ENCODE measurements at regions not wholly inside any gene's neighbourhood (a gene's known extent, or its start where the extent isn't known, plus 50 kb on each side); places are given as distances from the start of the nearest gene placed in this dataset.
"Not testable (repeated sequence)": the region's sequence is repeated elsewhere in the genome, so short reads cannot be mapped to it uniquely, and the experiment has no call there.

DNA sequence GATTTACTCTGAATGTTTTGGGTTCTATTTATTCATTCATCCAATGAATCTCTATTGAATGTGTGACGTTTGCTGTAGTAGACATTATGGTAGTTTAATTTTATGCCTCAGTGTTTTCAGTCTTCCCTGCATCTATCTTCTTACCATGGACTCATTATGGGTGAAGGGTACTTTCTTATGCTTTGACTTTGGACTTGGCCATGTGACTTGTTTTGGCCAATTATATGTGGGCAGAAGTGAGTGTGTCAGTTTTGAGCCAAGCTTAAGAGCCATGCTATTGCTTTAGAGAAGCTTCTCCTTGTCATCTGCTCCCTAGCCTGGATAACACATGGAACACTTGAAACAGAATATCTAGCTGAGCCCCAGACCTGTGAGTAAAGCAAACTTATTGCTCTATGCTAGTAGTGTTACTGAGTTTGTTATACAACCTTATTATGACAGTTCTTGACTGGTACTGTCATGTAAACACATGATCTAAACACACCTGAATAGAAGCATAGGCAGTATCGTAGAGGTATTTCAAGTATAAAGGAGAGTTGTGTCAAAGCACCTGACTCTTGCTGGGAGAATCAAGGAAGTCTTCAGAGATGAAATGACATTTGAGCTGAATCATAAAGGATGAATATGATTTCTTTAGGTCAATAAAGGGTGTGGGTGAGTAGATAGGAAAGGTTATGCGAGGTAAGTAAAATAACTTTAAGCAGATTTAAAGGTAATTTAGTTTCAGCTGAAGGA is 128.4 kb downstream of the NAA11 start:
- in situ Hi-C loops (cut with HindIII; ENCODE audit: low pct_unique_long_range_greater_than_20kb, low sequenced_read_pairs): no loop called here

DNA sequence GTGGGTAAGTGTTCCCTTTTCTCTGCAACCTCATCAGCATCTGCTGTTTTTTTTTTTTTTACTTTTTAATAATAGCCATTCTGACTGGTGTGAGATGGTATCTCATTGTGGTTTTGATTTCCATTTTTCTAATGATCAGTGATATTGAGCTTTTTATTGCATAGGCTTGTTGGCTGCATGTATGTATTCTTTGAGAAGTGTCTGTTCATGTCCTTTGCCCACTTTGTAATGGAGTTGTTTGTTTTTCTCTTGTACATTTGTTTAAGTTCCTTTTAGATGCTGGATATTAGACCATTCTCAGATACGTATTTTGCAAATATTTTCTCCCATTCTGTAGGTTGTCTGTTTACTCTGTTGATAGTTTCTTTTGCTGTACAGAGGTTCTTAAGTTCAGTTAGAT is 134.6 kb downstream of the NAA11 start:
- DNase-seq (ENCODE audit: low read depth, low spot score); in situ Hi-C loops (cut with HindIII; ENCODE audit: low pct_unique_long_range_greater_than_20kb, low sequenced_read_pairs): not testable (repeated sequence)

More for the DNA sequence above, 128.4 kb downstream of the NAA11 start:
- no peak for DNase-seq (ENCODE audit: low read depth, low spot score)

DNA sequence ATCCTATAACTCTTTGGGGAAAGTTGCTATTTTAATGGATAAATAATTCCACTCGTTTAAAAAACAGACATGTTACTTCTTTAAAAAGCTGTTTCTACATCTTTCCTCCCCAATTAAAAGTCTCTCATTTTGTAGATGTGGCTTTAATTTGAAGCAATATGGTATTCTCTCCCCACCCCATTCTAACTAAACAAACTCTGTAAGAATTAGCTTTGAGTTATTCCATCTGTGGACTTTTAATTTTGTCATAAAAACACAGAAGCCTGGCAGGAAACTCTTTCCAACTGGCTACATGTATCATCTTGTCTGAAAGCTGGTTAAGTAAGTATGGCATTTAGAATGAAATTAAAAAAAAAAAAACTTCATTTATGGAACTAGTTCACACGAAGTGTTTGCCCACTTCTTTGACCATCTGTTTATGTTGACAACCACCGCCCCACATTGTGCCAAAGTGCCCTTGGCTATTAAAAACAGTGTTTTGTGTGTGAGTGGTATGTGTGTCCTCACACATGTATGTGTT is 140.3 kb downstream of the NAA11 start:
- no peak for DNase-seq (ENCODE audit: low read depth, low spot score)

DNA sequence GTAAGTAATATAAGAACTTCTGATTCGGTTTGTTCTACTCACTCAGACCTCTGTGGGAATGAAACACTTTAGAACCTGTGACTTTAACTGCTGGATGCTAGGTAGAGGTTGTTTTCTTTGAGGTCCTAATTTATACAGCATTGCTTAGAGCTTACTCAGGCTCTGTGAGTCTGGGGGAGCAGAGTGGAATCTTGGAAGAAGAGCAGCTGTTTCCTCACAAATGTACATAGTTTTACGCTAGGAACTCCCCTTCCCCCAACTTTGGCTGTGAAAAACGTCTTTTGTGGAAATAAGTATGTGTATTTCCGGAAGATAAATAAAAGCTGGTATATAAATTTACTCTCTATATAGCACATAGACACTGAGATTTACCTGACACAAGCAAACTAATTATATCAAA is 141.4 kb downstream of the NAA11 start:
- no peak for DNase-seq (ENCODE audit: low read depth, low spot score)
- in situ Hi-C loops (cut with HindIII; ENCODE audit: low pct_unique_long_range_greater_than_20kb, low sequenced_read_pairs): no loop called here

More for the DNA sequence above, 140.3 kb downstream of the NAA11 start:
- in situ Hi-C loops (cut with HindIII; ENCODE audit: low pct_unique_long_range_greater_than_20kb, low sequenced_read_pairs): no loop called here

DNA sequence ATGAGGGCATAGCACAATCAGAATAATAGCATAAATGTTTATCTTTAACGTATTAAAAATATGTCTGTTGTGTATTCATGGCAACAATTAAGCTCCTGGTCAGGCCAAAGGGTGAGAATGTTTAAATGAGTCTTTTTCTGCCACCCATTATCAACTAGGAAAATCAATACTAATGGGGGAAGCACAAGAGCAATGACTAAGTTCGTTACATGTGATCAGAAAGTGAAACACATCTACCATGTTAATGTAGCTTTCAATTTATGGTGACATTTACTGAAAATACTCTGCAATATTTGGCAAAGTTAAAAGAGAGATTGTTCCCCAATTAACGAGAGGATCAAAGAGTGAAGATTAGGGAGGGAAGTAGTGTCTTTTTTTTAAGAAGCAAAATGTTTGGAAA is 143.7 kb downstream of the NAA11 start:
- DNase-seq (ENCODE audit: low read depth, low spot score): no peak
- in situ Hi-C loops (cut with HindIII; ENCODE audit: low pct_unique_long_range_greater_than_20kb, low sequenced_read_pairs): no loop called here

DNA sequence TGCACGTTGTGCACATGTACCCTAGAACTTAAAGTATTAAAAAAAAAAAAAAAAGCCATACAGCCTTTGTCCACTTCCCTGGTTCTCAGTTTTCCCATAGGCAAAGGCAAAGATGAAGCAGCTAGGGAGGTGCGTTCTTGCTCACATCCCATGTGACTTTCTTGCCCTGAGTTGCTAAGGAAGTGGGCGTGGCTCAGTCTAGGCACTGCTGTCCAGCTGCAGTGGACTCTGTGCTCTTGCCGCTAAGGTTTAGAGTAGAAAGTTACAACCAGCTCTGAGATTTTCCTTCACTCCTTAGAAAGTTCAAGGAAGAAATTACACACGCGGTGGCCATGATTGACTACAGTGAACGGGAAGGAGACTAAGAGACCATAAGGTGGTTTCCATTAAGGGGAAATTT is 144.7 kb downstream of the NAA11 start:
- in situ Hi-C loops (cut with HindIII; ENCODE audit: low pct_unique_long_range_greater_than_20kb, low sequenced_read_pairs): no loop called here
- DNase-seq (ENCODE audit: low read depth, low spot score): peak; percentile 19

DNA sequence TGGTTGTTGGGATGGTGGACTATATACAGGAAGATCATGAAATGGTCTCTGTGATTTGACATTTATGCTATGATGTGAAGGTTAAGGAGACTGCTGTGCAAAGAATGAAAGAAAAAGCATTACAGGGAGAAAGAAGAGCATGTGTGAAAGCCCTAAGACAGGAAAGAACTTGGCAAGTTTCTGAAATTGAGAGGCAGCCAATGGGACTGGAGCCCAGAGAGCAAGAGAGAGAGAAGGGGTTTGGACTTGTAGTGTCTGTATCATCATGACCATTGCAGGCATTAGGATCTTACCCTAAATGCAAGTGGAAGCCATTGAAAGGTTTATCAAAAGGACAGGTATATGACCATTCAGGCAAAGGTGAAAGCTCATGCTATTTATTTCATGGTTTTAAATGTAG is 147.1 kb downstream of the NAA11 start:
- no peak for DNase-seq (ENCODE audit: low read depth, low spot score)
- in situ Hi-C loops (cut with HindIII; ENCODE audit: low pct_unique_long_range_greater_than_20kb, low sequenced_read_pairs): no loop called here

DNA sequence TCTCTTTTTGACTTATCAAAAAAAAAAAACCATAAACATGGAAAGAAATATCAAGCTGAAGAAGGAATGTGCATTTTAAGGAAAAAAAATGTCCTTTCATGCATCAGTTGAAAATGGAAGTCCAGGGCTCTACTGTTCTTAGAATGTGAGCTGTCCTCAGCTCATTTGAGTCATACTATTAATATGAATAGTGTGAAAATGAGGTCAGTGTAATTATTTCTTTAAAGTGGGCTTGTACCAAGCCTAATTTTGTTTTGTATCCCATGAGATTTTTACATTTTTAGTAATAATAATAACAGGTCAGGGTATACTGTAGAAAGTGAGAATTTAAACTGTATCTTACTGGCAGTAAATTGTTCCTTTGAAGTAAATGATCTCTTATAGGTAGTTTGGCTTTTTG is 148.5 kb downstream of the NAA11 start:
- in situ Hi-C loops (cut with HindIII; ENCODE audit: low pct_unique_long_range_greater_than_20kb, low sequenced_read_pairs): no loop called here
- DNase-seq (ENCODE audit: low read depth, low spot score): no peak

DNA sequence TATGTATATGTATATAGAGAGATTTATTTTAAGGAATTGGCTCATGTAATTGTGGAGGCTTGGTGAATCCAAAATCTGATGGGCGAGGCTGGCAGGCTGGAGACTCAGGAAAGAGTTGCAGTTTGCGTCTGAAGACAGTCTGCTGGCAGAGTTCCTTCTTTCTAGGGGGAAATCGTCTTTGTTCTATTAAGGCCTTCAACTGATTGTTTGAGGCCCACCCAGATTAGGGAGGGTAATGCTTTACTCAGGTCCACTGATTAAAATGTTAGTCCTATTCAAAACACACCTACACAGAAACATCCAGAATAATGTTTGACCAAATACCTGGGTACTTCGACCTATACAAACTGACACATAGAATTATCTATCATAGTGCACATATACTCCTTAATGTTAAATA is 149.5 kb downstream of the NAA11 start:
- no peak for DNase-seq (ENCODE audit: low read depth, low spot score)
- in situ Hi-C loops (cut with HindIII; ENCODE audit: low pct_unique_long_range_greater_than_20kb, low sequenced_read_pairs): no loop called here

DNA sequence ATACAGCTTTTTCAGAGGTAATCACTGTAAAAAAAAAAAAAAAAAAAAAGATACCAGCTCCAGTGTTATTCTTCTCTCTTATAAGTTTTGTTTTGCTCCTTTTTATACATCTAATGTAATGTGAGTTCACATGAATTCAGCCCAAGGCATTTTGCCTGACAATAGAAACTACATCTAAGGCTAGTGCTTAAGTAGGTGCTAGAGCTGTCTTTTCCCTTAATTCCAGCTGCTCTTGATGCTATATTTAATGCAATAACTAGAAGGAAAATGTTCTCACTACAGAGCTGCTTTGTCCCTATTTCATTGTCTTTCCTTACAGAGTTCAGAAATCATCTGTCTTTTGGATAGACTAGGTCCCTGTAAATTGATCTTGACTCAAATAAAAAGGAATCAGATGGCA is 150.1 kb downstream of the NAA11 start:
- in situ Hi-C loops (cut with HindIII; ENCODE audit: low pct_unique_long_range_greater_than_20kb, low sequenced_read_pairs): no loop called here
- DNase-seq (ENCODE audit: low read depth, low spot score): no peak

DNA sequence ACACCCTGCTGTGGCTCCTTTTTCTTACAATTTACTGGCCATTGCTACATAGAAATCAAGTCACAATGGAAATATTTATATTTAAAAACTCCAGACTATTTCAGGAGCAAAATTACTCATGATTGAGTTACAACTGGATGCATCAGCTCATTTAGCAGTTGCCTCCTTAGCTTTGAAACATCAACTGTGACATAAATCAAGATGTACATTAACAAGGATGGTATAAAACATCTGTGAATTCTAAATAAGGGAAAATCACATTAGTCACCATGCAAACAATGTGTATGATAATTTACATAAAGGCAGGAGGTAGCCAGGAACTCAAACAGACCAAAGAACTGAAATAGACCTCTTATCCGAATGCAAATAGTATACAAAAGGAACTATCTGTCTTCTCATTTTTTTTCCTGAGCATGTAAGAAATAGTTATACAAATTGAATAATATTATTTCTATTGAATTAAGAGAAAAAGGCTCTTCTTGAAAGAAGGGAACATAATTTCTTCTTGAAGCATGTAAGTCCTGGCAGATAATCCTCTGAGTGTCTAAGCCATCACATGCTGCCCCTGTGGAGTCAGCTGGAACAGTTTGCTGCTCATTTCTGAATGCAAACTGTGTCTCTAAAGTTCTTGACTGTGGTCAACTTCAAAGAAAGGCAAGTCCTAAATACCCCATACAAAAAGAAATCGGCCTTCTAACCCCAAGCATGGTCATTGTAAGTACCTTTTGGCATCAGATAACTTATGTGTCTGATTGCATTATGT is 151.2 kb downstream of the NAA11 start:
- in situ Hi-C loops (cut with HindIII; ENCODE audit: low pct_unique_long_range_greater_than_20kb, low sequenced_read_pairs): no loop called here
- DNase-seq (ENCODE audit: low read depth, low spot score): no peak

DNA sequence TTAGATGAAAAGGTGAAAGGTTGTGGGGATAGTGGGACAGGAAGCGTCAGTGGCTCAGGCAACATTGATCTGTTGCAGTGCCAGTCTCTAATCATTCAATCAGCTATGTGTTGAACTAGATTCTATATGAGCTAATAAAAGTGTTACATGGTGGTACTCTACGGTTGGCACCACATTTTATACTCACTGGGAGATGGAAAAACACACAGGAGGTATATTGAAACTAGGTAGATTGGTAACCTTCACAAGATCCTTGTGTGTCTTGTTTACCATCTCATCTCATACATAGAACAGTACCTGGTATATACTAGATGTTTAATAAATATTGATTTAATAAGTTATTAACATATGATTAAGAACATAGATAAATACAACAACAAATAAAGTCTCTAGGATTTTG is 152.7 kb downstream of the NAA11 start:
- in situ Hi-C loops (cut with HindIII; ENCODE audit: low pct_unique_long_range_greater_than_20kb, low sequenced_read_pairs): no loop called here

DNA sequence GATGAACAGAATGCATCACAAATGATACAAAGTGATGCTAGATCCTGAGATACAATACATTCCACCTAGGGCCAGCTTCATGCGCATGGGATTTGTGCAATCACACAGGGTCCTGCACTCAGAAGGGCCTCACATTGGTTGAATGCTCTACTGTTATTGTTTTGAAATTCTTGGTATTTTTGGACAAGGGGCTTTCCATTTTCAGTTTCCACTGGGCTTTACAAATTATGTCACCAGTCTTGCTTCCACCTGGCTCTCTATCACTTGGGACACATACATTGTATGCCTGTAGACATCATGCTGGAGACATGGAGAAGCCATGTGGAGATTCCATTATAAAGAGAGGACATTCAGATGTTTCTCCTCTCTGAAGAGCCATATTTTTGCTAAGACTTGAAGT is 155.8 kb downstream of the NAA11 start:
- in situ Hi-C loops (cut with HindIII; ENCODE audit: low pct_unique_long_range_greater_than_20kb, low sequenced_read_pairs): no loop called here
- DNase-seq (ENCODE audit: low read depth, low spot score): no peak

More for the DNA sequence above, 152.7 kb downstream of the NAA11 start:
- no peak for DNase-seq (ENCODE audit: low read depth, low spot score)

DNA sequence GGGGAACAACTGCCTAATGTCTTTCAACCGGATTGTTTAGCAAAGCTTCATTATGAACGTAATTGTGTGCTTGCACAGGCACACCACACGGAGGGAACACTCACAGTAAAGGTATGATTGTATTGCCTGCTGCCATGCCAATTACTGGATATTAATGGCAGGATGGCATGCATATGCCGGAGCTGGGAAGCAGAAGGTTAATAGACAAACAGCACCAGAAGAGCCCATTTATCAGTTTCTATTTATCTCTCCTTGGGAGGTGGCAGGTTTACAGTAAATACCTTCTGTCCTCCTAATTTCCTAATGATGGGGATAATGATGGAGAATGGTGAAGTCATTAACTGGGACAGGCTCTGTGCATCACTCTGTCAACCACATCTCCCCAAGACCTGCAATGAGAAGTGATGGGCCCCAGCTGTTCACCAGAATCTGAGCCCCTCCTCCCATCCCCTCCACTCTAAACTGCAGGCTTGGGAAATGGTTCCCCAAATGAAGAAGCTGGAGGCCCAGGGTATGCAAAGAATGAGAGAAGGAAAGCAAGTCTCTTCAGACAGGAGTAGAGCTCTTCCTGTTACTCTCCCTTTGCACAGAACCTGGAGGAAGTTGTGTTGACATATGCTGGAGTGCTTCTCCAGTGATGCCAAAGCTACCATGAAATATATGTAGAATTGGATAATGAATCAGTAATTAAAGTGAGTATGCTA is 160.8 kb downstream of the NAA11 start:
- no peak for DNase-seq (ENCODE audit: low read depth, low spot score)
- in situ Hi-C loops (cut with HindIII; ENCODE audit: low pct_unique_long_range_greater_than_20kb, low sequenced_read_pairs): no loop called here

DNA sequence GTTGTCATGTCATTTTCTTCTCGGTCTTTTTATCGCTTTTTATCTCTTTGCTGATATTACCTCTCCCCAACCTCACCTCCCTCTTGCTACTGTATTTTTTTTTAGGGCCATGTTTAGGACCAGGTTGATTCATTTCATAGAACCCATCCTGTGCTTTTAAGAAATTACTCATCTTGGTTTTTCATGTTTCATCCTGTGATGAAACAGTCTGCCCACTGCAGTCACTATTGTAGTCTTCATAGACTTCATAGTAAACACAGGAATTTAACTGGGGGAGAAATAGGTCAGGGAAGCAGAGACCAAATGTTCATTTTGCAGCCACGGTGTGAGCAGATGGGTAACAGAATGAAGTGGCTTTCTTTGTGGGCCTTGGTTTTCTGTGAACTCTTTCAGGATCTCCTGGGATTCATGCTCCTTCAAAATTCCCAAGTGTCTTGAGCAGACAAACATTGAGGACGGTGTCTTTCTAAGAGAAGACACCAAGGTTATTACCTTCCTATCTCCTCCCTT is 161.8 kb downstream of the NAA11 start:
- no peak for DNase-seq (ENCODE audit: low read depth, low spot score)
- in situ Hi-C loops (cut with HindIII; ENCODE audit: low pct_unique_long_range_greater_than_20kb, low sequenced_read_pairs): no loop called here

DNA sequence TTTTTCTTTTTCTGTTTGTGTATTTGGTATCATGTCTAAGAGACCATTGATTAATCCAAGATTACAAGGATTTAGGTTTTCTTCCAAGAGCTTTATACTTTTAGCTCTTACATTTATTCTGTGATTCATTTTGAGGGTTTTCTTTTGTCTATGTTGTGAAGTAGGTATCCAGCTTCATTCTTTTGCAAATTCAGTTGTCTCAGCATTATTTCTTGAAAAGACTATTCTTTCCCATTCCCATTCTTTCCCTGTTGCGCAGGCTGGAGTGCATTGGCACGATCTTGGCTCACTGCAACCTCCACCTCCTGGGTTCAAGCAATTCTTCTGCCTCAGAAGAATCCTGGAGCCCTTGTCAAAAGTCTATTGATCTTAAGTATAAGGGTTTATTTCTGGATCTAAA is 164.9 kb downstream of the NAA11 start:
- in situ Hi-C loops (cut with HindIII; ENCODE audit: low pct_unique_long_range_greater_than_20kb, low sequenced_read_pairs): no loop called here
- no peak for DNase-seq (ENCODE audit: low read depth, low spot score)

DNA sequence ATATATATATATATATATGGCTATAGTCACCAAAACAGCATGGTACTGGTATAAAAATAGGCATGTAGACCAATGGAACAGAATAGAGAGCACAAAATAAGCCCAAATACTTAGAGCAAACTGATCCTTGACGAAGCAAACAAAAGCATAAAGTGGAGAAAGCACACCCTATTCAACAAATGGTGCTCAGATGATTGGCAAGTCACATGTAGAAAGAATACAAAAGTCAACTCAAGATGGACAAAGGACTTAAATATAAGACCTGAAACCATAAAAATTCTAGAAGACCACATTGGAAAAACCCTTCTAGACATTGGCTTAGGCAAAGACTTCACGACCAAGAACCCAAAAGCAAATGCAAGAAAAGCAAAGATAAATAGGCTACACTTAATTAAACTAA is 167.2 kb downstream of the NAA11 start:
- DNase-seq (ENCODE audit: low read depth, low spot score); in situ Hi-C loops (cut with HindIII; ENCODE audit: low pct_unique_long_range_greater_than_20kb, low sequenced_read_pairs): not testable (repeated sequence)

DNA sequence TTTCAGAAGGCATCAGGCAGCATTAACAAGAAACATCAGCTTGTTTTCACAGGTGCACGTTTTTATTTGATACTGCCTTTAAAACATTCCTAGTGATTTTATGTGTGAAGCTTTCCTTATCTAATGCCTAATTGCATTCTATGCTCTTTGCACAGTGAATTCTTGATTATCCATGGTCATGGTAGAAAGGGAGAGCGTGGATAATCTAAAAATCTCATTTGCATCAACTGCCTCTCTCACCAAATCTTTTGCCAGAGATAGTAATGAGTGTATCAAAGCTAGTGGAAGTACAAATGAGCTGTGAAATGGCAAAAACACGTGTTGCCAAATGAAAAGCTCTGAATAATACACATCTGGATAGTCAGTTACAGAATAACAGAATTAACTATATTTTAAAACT is 170.5 kb downstream of the NAA11 start:
- DNase-seq (ENCODE audit: low read depth, low spot score): no peak
- in situ Hi-C loops (cut with HindIII; ENCODE audit: low pct_unique_long_range_greater_than_20kb, low sequenced_read_pairs): no loop called here

Data from SK-MEL-5 (cell line).